ENCODE measurements at regions not wholly inside any gene's neighbourhood (a gene's known extent, or its start where the extent isn't known, plus 50 kb on each side); places are given as distances from the start of the nearest gene placed in this dataset.

GRCh38 chr10:108787932-108788331 lies 1135.4 kb downstream of the XPNPEP1 start:
- peaks cover 9% of the 10 kb centered on the region for H3K9me3 ChIP-seq (ENCODE audit: control insufficient read depth, insufficient read depth, low read length)
- no peaks in the 10 kb centered on the region for H3K36me3 ChIP-seq (ENCODE audit: control insufficient read depth, insufficient read depth, low read length)
- H3K9ac ChIP-seq (ENCODE audit: low read depth, low read length) = no peak overlapping the region
- peaks cover 6% of the 10 kb centered on the region for H3K27me3 ChIP-seq (ENCODE audit: control insufficient read depth, insufficient read depth, low read length)
- no peak overlapping the region for H3K4me3 ChIP-seq (ENCODE audit: low read depth, low read length)
- no peaks in the 10 kb centered on the region for H3K4me1 ChIP-seq (ENCODE audit: control insufficient read depth, insufficient read depth, low read length)

GRCh38 chr10:108785011-108785410 lies 1138.3 kb downstream of the XPNPEP1 start:
- peaks cover 9% of the 10 kb centered on the region for H3K9me3 ChIP-seq (ENCODE audit: control insufficient read depth, insufficient read depth, low read length)
- H3K27me3 ChIP-seq (ENCODE audit: control insufficient read depth, insufficient read depth, low read length) = peaks cover 6% of the 10 kb centered on the region
- no peak overlapping the region for H3K9ac ChIP-seq (ENCODE audit: low read depth, low read length)
- no peak overlapping the region for H3K4me3 ChIP-seq (ENCODE audit: low read depth, low read length)
- H3K4me1 ChIP-seq (ENCODE audit: control insufficient read depth, insufficient read depth, low read length) = no peaks in the 10 kb centered on the region
- H3K36me3 ChIP-seq (ENCODE audit: control insufficient read depth, insufficient read depth, low read length) = no peaks in the 10 kb centered on the region

GRCh38 chr10:108784534-108784933 lies 1138.8 kb downstream of the XPNPEP1 start:
- no peak overlapping the region for H3K9ac ChIP-seq (ENCODE audit: low read depth, low read length)
- peaks cover 9% of the 10 kb centered on the region for H3K9me3 ChIP-seq (ENCODE audit: control insufficient read depth, insufficient read depth, low read length)
- no peaks in the 10 kb centered on the region for H3K36me3 ChIP-seq (ENCODE audit: control insufficient read depth, insufficient read depth, low read length)
- H3K27me3 ChIP-seq (ENCODE audit: control insufficient read depth, insufficient read depth, low read length) = peaks cover 6% of the 10 kb centered on the region
- no peaks in the 10 kb centered on the region for H3K4me1 ChIP-seq (ENCODE audit: control insufficient read depth, insufficient read depth, low read length)
- H3K4me3 ChIP-seq (ENCODE audit: low read depth, low read length) = no peak overlapping the region

- H3K9me3 ChIP-seq (ENCODE audit: control insufficient read depth, insufficient read depth, low read length) = peaks cover 9% of the 10 kb centered on the region
- H3K36me3 ChIP-seq (ENCODE audit: control insufficient read depth, insufficient read depth, low read length) = no peaks in the 10 kb centered on the region
- H3K4me1 ChIP-seq (ENCODE audit: control insufficient read depth, insufficient read depth, low read length) = no peaks in the 10 kb centered on the region
- H3K27me3 ChIP-seq (ENCODE audit: control insufficient read depth, insufficient read depth, low read length) = peaks cover 6% of the 10 kb centered on the region
- no peak overlapping the region for H3K4me3 ChIP-seq (ENCODE audit: low read depth, low read length)
- no peak overlapping the region for H3K9ac ChIP-seq (ENCODE audit: low read depth, low read length)
These were observed 1139.4 kb downstream of the XPNPEP1 start for GRCh38 chr10:108783897-108784296.

DNA sequence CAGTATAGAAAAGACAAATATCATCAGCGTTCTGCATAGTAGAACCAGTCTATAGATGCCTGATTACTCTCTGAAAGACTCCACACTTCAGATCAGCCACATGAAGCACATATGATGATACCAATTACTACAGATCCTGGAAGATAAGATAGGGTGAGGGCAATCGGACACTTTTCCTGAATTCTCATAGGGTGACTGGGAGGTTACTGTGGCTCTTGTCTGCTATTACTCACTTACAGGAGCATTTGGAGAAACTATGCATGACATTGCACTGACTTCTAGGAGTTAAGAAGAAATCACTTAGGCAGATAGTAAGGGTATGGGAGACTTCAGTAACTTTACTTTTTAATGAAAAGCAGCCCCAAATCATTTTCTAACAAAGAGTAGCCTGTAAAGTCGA lies 1140.9 kb downstream of the XPNPEP1 start:
- peaks cover 9% of the 10 kb centered on the region for H3K9me3 ChIP-seq (ENCODE audit: control insufficient read depth, insufficient read depth, low read length)
- no peaks in the 10 kb centered on the region for H3K4me1 ChIP-seq (ENCODE audit: control insufficient read depth, insufficient read depth, low read length)

GRCh38 chr10:108779501-108779900 lies 1143.8 kb downstream of the XPNPEP1 start:
- H3K27me3 ChIP-seq (ENCODE audit: control insufficient read depth, insufficient read depth, low read length) = peaks cover 6% of the 10 kb centered on the region
- no peak overlapping the region for H3K4me3 ChIP-seq (ENCODE audit: low read depth, low read length)
- no peak overlapping the region for H3K9ac ChIP-seq (ENCODE audit: low read depth, low read length)
- no peaks in the 10 kb centered on the region for H3K4me1 ChIP-seq (ENCODE audit: control insufficient read depth, insufficient read depth, low read length)
- H3K36me3 ChIP-seq (ENCODE audit: control insufficient read depth, insufficient read depth, low read length) = no peaks in the 10 kb centered on the region
- H3K9me3 ChIP-seq (ENCODE audit: control insufficient read depth, insufficient read depth, low read length) = peaks cover 1% of the 10 kb centered on the region

More for the DNA sequence above, 1140.9 kb downstream of the XPNPEP1 start:
- Histone ChIP-seq H3K9ac (ENCODE audit: low read depth, low read length) (no peak overlapping the region), H3K27me3 (ENCODE audit: control insufficient read depth, insufficient read depth, low read length) (peaks cover 6% of the 10 kb centered on the region), H3K4me3 (ENCODE audit: low read depth, low read length) (no peak overlapping the region), H3K36me3 (ENCODE audit: control insufficient read depth, insufficient read depth, low read length) (no peaks in the 10 kb centered on the region)

GRCh38 chr10:108775911-108776475 lies 1147.3 kb downstream of the XPNPEP1 start:
- H3K9ac ChIP-seq (ENCODE audit: low read depth, low read length) = no peak overlapping the region
- H3K9me3 ChIP-seq (ENCODE audit: control insufficient read depth, insufficient read depth, low read length) = no peaks in the 10 kb centered on the region
- no peak overlapping the region for H3K4me3 ChIP-seq (ENCODE audit: low read depth, low read length)
- H3K36me3 ChIP-seq (ENCODE audit: control insufficient read depth, insufficient read depth, low read length) = no peaks in the 10 kb centered on the region
- no peaks in the 10 kb centered on the region for H3K27me3 ChIP-seq (ENCODE audit: control insufficient read depth, insufficient read depth, low read length)
- no peaks in the 10 kb centered on the region for H3K4me1 ChIP-seq (ENCODE audit: control insufficient read depth, insufficient read depth, low read length)

GRCh38 chr10:108771106-108771505 lies 1152.2 kb downstream of the XPNPEP1 start:
- H3K9ac ChIP-seq (ENCODE audit: low read depth, low read length) = no peak overlapping the region
- H3K36me3 ChIP-seq (ENCODE audit: control insufficient read depth, insufficient read depth, low read length) = no peaks in the 10 kb centered on the region
- H3K4me3 ChIP-seq (ENCODE audit: low read depth, low read length) = no peak overlapping the region
- H3K4me1 ChIP-seq (ENCODE audit: control insufficient read depth, insufficient read depth, low read length) = no peaks in the 10 kb centered on the region
- H3K9me3 ChIP-seq (ENCODE audit: control insufficient read depth, insufficient read depth, low read length) = no peaks in the 10 kb centered on the region
- H3K27me3 ChIP-seq (ENCODE audit: control insufficient read depth, insufficient read depth, low read length) = no peaks in the 10 kb centered on the region

- H3K9me3 ChIP-seq (ENCODE audit: control insufficient read depth, insufficient read depth, low read length) = no peaks in the 10 kb centered on the region
- no peak overlapping the region for H3K9ac ChIP-seq (ENCODE audit: low read depth, low read length)
- H3K4me1 ChIP-seq (ENCODE audit: control insufficient read depth, insufficient read depth, low read length) = no peaks in the 10 kb centered on the region
- H3K36me3 ChIP-seq (ENCODE audit: control insufficient read depth, insufficient read depth, low read length) = no peaks in the 10 kb centered on the region
- H3K27me3 ChIP-seq (ENCODE audit: control insufficient read depth, insufficient read depth, low read length) = no peaks in the 10 kb centered on the region
- H3K4me3 ChIP-seq (ENCODE audit: low read depth, low read length) = no peak overlapping the region
These were observed 1157.5 kb downstream of the XPNPEP1 start for GRCh38 chr10:108765794-108766193.

DNA sequence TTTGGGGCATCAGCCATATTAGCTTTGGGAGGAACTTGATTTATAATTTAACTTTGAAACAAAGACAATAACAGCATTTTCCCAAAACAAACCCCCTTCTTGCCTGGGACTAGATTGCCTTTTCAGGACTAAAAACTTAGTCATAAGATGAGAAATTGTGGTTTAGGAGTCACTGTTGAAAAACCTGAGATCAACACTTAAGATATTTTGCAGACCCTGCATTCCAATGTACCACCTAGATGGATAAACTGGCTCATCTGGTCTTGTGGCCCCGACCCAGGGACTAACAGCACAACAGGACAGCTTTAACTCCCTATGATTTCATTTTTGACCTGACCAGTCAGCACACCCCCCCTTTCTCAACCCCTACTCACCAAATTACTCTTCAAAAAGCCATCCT lies 1165.4 kb downstream of the XPNPEP1 start:
- Histone ChIP-seq H3K4me1 (ENCODE audit: control insufficient read depth, insufficient read depth, low read length) (no peaks in the 10 kb centered on the region), H3K27me3 (ENCODE audit: control insufficient read depth, insufficient read depth, low read length) (no peaks in the 10 kb centered on the region), H3K9ac (ENCODE audit: low read depth, low read length) (no peak overlapping the region), H3K9me3 (ENCODE audit: control insufficient read depth, insufficient read depth, low read length) (no peaks in the 10 kb centered on the region), H3K36me3 (ENCODE audit: control insufficient read depth, insufficient read depth, low read length) (no peaks in the 10 kb centered on the region), H3K4me3 (ENCODE audit: low read depth, low read length) (no peak overlapping the region)

DNA sequence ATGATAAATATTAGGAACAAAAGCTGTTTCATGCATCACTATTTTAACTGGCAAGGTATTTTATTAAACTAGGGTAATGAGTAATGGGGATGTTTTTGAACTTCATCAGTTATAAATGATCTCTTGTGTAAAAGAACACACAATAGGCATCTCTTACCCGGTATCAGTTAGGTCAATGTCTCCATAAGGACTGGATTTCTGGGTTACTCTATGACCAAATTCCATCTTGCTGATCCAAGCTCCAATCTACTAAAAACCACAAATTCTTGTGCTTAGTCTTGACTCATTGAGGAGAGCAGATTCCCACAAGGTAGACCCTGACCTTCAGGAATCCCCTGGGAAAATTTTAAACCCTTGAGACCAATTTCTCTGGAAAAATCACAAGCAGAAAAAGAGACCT lies 1167.7 kb downstream of the XPNPEP1 start:
- H3K4me1 ChIP-seq (ENCODE audit: control insufficient read depth, insufficient read depth, low read length) = no peaks in the 10 kb centered on the region
- H3K9ac ChIP-seq (ENCODE audit: low read depth, low read length) = no peak overlapping the region
- no peaks in the 10 kb centered on the region for H3K27me3 ChIP-seq (ENCODE audit: control insufficient read depth, insufficient read depth, low read length)
- no peaks in the 10 kb centered on the region for H3K36me3 ChIP-seq (ENCODE audit: control insufficient read depth, insufficient read depth, low read length)
- H3K4me3 ChIP-seq (ENCODE audit: low read depth, low read length) = no peak overlapping the region
- H3K9me3 ChIP-seq (ENCODE audit: control insufficient read depth, insufficient read depth, low read length) = no peaks in the 10 kb centered on the region

DNA sequence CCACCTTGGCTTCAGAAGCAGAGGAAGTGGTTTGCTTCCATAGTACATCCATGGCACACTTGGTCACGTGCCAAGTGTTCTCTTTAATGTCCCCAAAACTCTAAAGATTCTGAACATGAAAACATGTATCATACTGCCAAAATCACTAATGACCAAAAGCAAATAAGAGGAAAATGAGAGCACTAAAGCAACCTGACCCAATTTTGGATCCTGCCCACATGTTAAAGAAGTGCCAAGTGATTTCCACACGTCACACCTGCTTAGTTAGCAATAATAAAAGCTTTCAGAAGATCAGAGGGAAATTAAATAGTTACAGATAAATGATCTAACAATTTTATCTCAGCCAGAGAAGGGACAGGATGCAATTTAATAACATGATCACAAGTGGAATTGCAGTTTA lies 1170.0 kb downstream of the XPNPEP1 start:
- no peak overlapping the region for H3K4me3 ChIP-seq (ENCODE audit: low read depth, low read length)
- no peaks in the 10 kb centered on the region for H3K4me1 ChIP-seq (ENCODE audit: control insufficient read depth, insufficient read depth, low read length)
- H3K9ac ChIP-seq (ENCODE audit: low read depth, low read length) = no peak overlapping the region
- no peaks in the 10 kb centered on the region for H3K27me3 ChIP-seq (ENCODE audit: control insufficient read depth, insufficient read depth, low read length)
- H3K9me3 ChIP-seq (ENCODE audit: control insufficient read depth, insufficient read depth, low read length) = no peaks in the 10 kb centered on the region
- no peaks in the 10 kb centered on the region for H3K36me3 ChIP-seq (ENCODE audit: control insufficient read depth, insufficient read depth, low read length)

Data from iPS-15b (cell line).